ENCODE measurements at regions not wholly inside any gene's neighbourhood (a gene's known extent, or its start where the extent isn't known, plus 50 kb on each side); places are given as distances from the start of the nearest gene placed in this dataset.

DNA sequence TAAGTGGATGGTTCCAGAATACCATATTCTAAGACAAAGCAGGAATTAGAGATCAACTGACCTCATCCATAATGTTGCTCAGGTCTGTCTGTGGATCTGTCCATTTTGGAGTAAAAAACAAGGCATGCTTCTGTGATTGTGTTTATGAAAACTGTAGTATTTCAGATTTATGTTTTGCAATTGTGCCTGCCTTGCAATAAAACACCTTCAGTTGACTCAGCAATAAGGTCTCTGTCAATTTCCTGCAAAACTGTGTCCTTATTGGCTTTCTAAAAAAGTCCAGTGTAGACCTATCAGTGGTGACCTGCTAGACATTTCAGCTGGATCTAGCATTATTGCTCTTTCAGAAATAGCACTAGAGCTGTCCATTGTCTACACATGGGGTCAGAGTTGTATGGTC is 409.5 kb upstream of the AZI2 start:
- no peaks in the 10 kb centered on the region for H3K27me3 Mint-ChIP-seq (ENCODE audit: unreplicated experiment)
- H3K4me3 Mint-ChIP-seq (ENCODE audit: unreplicated experiment), result no peak overlapping the region
- no peak overlapping the region for H3K27ac Mint-ChIP-seq (ENCODE audit: unreplicated experiment)
- TF ChIP-seq, protein P1, sequence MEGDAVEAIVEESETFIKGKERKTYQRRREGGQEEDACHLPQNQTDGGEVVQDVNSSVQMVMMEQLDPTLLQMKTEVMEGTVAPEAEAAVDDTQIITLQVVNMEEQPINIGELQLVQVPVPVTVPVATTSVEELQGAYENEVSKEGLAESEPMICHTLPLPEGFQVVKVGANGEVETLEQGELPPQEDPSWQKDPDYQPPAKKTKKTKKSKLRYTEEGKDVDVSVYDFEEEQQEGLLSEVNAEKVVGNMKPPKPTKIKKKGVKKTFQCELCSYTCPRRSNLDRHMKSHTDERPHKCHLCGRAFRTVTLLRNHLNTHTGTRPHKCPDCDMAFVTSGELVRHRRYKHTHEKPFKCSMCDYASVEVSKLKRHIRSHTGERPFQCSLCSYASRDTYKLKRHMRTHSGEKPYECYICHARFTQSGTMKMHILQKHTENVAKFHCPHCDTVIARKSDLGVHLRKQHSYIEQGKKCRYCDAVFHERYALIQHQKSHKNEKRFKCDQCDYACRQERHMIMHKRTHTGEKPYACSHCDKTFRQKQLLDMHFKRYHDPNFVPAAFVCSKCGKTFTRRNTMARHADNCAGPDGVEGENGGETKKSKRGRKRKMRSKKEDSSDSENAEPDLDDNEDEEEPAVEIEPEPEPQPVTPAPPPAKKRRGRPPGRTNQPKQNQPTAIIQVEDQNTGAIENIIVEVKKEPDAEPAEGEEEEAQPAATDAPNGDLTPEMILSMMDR (IDR thresholded peaks at IDR 0.05; ENCODE audit: unreplicated experiment), result no peak
- H3K4me1 Mint-ChIP-seq (ENCODE audit: unreplicated experiment), result no peaks in the 10 kb centered on the region
- H3K9me3 Mint-ChIP-seq (ENCODE audit: unreplicated experiment), result no peaks in the 10 kb centered on the region
- H3K36me3 Mint-ChIP-seq (ENCODE audit: low read depth, unreplicated experiment), result no peaks in the 10 kb centered on the region
- DNase-seq (ENCODE audit: low spot score), result no peak

DNA sequence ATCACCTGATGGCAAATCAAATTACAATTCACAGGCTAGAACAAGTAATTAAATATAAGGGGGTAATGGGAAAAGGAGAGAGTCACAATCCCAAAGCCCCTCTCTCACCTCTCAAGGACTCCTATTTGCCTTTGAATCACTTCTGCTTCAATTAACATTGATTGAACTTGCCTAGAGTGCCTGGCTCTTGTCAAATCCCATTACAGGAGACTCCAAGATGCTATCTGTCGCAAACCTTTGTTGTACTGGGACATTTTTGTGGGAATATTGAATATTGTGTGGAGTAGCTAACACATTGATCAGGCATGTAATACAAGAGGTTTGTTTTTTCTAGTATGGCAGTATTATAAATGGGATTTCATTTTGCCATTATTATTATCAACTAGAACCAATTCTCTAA is 412.8 kb upstream of the AZI2 start:
- TF ChIP-seq, protein P1 (IDR thresholded peaks at IDR 0.05; ENCODE audit: unreplicated experiment), result no peak
- DNase-seq (ENCODE audit: low spot score), result no peak
- no peak overlapping the region for H3K4me3 Mint-ChIP-seq (ENCODE audit: unreplicated experiment)
- no peaks in the 10 kb centered on the region for H3K27me3 Mint-ChIP-seq (ENCODE audit: unreplicated experiment)
- no peaks in the 10 kb centered on the region for H3K9me3 Mint-ChIP-seq (ENCODE audit: unreplicated experiment)
- H3K27ac Mint-ChIP-seq (ENCODE audit: unreplicated experiment), result no peak overlapping the region
- H3K36me3 Mint-ChIP-seq (ENCODE audit: low read depth, unreplicated experiment), result no peaks in the 10 kb centered on the region
- no peaks in the 10 kb centered on the region for H3K4me1 Mint-ChIP-seq (ENCODE audit: unreplicated experiment)

DNA sequence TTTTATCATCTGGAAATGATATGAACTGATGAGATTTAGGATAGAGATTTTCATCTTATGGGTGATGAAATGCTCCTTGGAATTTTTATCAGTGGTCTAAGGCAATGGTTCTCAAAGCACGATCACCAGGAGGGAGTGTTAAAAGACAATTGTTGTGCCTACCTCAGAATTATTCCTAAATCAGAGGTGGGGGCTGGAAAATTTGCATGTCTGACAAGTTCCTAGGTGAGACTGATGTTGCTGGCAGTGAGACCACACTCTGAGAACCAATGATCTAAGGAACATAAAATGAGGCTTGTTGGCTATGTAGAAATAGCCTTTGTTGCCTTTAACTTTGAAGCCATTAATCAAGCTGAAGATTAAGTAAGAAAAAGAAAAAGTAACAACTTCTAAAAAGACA is 416.6 kb upstream of the AZI2 start:
- Mint-ChIP-seq H3K9me3 (ENCODE audit: unreplicated experiment) (no peaks in the 10 kb centered on the region), H3K27ac (ENCODE audit: unreplicated experiment) (no peak overlapping the region), H3K4me1 (ENCODE audit: unreplicated experiment) (no peaks in the 10 kb centered on the region), H3K27me3 (ENCODE audit: unreplicated experiment) (no peaks in the 10 kb centered on the region), H3K4me3 (ENCODE audit: unreplicated experiment) (no peak overlapping the region), H3K36me3 (ENCODE audit: low read depth, unreplicated experiment) (no peaks in the 10 kb centered on the region)
- TF ChIP-seq, protein P1 (IDR thresholded peaks at IDR 0.05; ENCODE audit: unreplicated experiment), result no peak
- DNase-seq (ENCODE audit: low spot score), result no peak

DNA sequence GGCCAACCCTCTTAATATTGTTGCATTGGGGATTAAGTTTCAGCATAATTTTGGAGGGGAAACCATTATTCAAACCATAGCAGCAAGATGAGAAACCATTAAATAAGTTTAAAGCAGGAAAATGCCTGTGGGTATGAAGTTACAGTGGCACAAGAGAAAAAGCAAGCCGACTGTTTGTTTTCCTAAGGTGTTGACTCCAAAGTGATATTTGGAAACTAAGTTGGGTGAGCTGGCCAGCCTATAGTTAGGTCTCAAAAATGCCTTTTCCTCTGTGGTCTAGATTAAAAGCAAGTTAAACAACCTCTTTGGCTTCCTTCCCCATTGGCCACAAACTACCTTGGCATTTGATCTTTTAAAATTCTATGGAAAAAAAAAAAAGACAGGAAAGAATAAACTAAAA is 419.8 kb upstream of the AZI2 start:
- H3K9me3 Mint-ChIP-seq (ENCODE audit: unreplicated experiment), result peaks cover 15% of the 10 kb centered on the region
- no peak overlapping the region for H3K4me3 Mint-ChIP-seq (ENCODE audit: unreplicated experiment)
- TF ChIP-seq, protein P1 (IDR thresholded peaks at IDR 0.05; ENCODE audit: unreplicated experiment), result no peak
- no peak for DNase-seq (ENCODE audit: low spot score)
- no peaks in the 10 kb centered on the region for H3K36me3 Mint-ChIP-seq (ENCODE audit: low read depth, unreplicated experiment)
- no peaks in the 10 kb centered on the region for H3K27me3 Mint-ChIP-seq (ENCODE audit: unreplicated experiment)
- no peak overlapping the region for H3K27ac Mint-ChIP-seq (ENCODE audit: unreplicated experiment)
- H3K4me1 Mint-ChIP-seq (ENCODE audit: unreplicated experiment), result no peaks in the 10 kb centered on the region

DNA sequence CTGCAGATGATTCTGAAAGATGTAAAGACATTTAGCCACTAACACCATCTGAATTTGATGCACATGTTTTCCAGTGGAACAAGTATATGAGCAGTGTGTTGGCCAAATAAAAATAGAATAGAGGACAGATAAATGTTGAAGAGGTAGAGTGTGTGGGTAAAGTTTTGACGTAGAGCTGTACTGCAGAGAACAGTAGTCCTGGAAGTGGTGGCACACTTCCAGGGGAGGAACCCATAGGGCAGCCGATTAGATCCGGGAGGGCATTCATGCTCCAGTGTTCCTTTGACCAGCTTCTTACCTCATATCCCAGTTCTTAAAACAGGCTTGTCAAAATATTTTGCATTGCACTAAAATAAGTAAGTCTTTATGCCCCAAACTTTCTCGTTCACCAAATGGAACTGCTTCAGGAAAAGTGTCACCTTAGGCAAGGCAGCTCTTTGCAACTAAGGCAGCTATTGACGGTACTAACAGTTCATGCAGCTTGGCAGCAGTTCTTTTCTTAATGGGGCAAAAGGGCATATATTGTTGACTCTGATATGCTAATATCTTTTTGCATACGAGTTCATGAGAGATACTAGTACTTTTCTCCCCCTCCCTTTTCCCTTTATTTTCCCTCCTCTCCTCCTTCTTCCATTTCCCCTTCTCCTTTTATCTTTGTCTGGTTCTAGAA is 429.3 kb upstream of the AZI2 start:
- Mint-ChIP-seq H3K4me3 (ENCODE audit: unreplicated experiment) (no peak overlapping the region), H3K27me3 (ENCODE audit: unreplicated experiment) (no peaks in the 10 kb centered on the region), H3K36me3 (ENCODE audit: low read depth, unreplicated experiment) (no peaks in the 10 kb centered on the region), H3K4me1 (ENCODE audit: unreplicated experiment) (no peaks in the 10 kb centered on the region), H3K27ac (ENCODE audit: unreplicated experiment) (no peak overlapping the region), H3K9me3 (ENCODE audit: unreplicated experiment) (peaks cover 3% of the 10 kb centered on the region)
- TF ChIP-seq, protein P1 (IDR thresholded peaks at IDR 0.05; ENCODE audit: unreplicated experiment), result no peak
- DNase-seq (ENCODE audit: low spot score), result no peak
